HK-2 (cell line): ENCODE measurements at regions not wholly inside any gene's neighbourhood (a gene's known extent, or its start where the extent isn't known, plus 50 kb on each side); places are given as distances from the start of the nearest gene placed in this dataset.

Experiments
- DNase-seq: peaks from one replicate; pipeline ENCODE4 v3.0.0-alpha.2; 2018; ENCODE audit not compliant: unreplicated experiment

GRCh38 chr20:60505423-60505822 is 547.2 kb downstream of the CDH26 start:
- DNase-seq: no peak

GRCh38 chr20:60506061-60506460 is 547.8 kb downstream of the CDH26 start:
- no peak for DNase-seq

- DNase-seq: no peak
Measured at GRCh38 chr20:60507087-60507694, 549.0 kb downstream of the CDH26 start.

- no peak for DNase-seq
Measured at GRCh38 chr20:60509407-60509806, 551.2 kb downstream of the CDH26 start.

- DNase-seq: no peak
Measured at GRCh38 chr20:60510356-60510755, 552.1 kb downstream of the CDH26 start.

- DNase-seq: no peak
Measured at GRCh38 chr20:60512443-60512842, 554.2 kb downstream of the CDH26 start.

GRCh38 chr20:60513141-60513540 is 554.9 kb downstream of the CDH26 start:
- DNase-seq: no peak

- no peak for DNase-seq
Measured at GRCh38 chr20:60516442-60516841, 558.2 kb downstream of the CDH26 start.

- DNase-seq: no peak
Measured at GRCh38 chr20:60518022-60518421, 559.8 kb downstream of the CDH26 start.

- no peak for DNase-seq
Measured at GRCh38 chr20:60525397-60525796, 567.2 kb downstream of the CDH26 start.

- DNase-seq: no peak
Measured at GRCh38 chr20:60527656-60528055, 569.4 kb downstream of the CDH26 start.

- DNase-seq: no peak
Measured at GRCh38 chr20:60528141-60528540, 569.9 kb downstream of the CDH26 start.

GRCh38 chr20:60529149-60529548 is 570.9 kb downstream of the CDH26 start:
- DNase-seq: no peak

GRCh38 chr20:60535211-60535610 is 577.0 kb downstream of the CDH26 start:
- no peak for DNase-seq

- no peak for DNase-seq
Measured at GRCh38 chr20:60540591-60540990, 582.4 kb downstream of the CDH26 start.

- DNase-seq: no peak
Measured at GRCh38 chr20:60541991-60542390, 583.8 kb downstream of the CDH26 start.

GRCh38 chr20:60543598-60543997 is 585.4 kb downstream of the CDH26 start:
- DNase-seq: no peak

GRCh38 chr20:60553095-60553494 is 594.9 kb downstream of the CDH26 start:
- DNase-seq: no peak

GRCh38 chr20:60558486-60558885 is 600.3 kb downstream of the CDH26 start:
- no peak for DNase-seq

- no peak for DNase-seq
Measured at GRCh38 chr20:60559462-60559861, 601.2 kb downstream of the CDH26 start.

GRCh38 chr20:60561052-60561451 is 602.8 kb downstream of the CDH26 start:
- no peak for DNase-seq

GRCh38 chr20:60565083-60565482 is 606.9 kb downstream of the CDH26 start:
- no peak for DNase-seq

GRCh38 chr20:60565551-60565950 is 607.3 kb downstream of the CDH26 start:
- no peak for DNase-seq

- DNase-seq: no peak
Measured at GRCh38 chr20:60569116-60569515, 610.9 kb downstream of the CDH26 start.
